ENCODE measurements at regions not wholly inside any gene's neighbourhood (a gene's known extent, or its start where the extent isn't known, plus 50 kb on each side); places are given as distances from the start of the nearest gene placed in this dataset.
"Not testable (repeated sequence)": the region's sequence is repeated elsewhere in the genome, so short reads cannot be mapped to it uniquely, and the experiment has no call there.

GRCh38 chr6:76509397-76509796, 436.9 kb upstream of the IMPG1 start:
- no peak for DNase-seq

GRCh38 chr6:76506808-76507207, 434.3 kb upstream of the IMPG1 start:
- DNase-seq = no peak

DNA sequence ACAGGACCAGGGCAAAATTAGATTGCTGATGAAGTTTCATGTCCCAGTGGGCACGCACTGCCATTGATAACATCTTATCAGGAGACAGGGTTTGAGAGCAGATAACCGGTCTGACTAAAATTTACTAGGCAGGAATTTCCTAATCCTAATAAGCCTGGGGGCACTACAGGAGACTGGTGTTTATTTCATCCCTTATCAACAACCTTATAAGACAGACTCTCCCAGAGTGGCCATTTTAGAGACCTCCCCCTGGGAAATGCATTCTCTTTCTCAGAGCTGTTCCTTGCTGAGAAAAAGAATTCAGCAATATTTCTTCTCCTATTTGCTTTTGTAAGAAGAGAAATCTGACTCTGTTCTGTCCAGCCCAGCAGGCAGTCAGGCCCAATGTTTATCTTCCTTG, 423.4 kb upstream of the IMPG1 start:
- no peak for DNase-seq

GRCh38 chr6:76491376-76491775, 418.9 kb upstream of the IMPG1 start:
- DNase-seq = not testable (repeated sequence)

DNA sequence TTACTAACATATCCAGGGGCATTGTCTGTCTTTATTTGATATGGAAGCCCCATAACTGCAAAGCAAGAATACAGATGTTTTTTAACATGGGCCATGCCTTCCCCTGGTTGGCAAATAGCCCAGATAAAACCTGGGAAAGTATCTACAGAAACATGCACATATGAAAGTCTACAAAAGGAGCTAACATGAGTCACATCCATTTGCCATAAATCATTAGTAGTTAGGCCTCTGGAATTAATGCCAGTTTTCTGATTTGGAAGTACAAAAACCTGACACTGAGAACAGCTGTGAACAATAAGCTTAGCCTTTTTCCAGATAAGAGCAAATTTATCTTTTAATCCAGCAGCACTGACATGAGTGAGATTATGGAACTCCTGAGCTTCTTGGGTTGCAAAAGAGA, 418.0 kb upstream of the IMPG1 start:
- no peak for DNase-seq

- no peak for DNase-seq
Observed at GRCh38 chr6:76481101-76481500, 408.6 kb upstream of the IMPG1 start.

DNA sequence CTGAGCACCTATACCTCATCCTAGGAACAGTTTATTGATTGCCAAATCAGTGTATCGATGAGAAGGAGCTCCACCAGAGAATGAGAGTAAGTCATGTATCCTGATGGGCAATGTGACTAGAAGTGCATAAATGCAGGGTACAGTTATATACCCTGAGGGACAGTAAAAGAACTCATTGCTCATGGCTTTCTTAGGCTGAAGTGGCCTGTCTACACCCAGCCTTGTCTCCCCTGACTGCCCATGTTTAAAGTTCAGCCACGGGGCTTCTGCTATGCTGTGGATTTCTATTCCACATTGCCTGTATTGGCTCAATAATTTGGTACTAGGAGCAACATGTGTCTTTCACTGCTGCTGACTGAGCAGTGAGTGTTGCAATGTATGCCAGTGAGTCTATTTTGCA, 400.4 kb upstream of the IMPG1 start:
- no peak for DNase-seq

DNA sequence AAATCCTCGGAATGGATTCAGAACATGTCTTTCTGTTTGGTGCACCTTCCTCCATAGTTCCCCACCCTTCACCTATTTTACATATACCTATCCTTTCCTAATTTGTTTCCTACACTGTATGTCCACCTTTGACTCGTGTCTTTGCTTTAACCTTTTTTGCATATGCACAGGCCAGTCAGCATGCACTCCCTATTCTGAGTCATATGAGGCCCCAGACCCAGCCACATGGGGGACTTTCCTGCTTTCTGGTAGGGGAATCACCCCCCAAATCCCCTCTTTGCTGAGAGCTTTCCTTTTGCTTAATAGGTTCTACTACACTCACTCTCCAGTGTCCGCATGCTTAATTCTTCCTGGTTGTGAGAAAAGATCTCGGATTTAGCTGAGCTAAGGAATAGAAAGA, 393.8 kb upstream of the IMPG1 start:
- no peak for DNase-seq

- no peak for DNase-seq
Observed at GRCh38 chr6:76465410-76465809, 392.9 kb upstream of the IMPG1 start.

DNA sequence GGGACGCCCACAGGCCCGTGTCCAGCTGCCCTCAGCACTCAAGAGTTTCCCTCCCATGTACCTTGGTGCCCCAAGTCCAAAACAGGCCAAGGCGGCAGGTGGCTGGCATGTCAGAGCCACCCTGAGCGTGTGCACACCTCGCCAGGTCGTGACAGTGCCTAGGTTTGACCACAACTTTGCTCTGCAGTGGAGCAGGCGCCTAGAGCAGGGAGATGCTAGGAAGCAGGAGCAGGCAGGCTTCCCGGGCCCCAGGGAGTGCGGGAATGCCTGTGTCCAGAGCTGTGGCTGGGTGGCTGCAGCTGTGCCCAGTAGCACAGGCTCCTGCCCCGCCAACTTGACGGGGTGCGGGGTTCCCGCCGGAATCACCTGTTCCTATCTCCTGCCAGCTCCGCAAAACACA, 380.8 kb upstream of the IMPG1 start:
- DNase-seq = no peak

GRCh38 chr6:76451926-76452709, 379.7 kb upstream of the IMPG1 start:
- no peak for DNase-seq

DNA sequence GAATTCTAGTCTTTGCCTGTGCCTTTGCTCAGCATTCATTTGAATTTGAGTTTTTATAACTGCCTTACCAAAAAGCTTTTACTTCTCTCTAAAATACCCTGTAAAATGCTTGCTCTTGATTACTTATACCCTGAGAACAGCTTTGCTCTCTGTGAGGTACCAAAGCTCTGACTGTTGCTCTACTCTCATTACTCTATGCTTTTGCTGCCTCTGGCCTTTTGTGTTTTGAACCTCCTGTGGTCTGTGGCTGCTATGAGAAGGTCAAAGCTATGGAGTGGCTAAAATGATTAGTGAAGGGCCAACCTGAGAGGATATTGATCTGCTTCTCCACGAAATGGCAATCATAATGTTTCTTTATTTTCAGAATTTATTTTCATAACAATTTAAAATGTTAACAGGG, 375.6 kb upstream of the IMPG1 start:
- no peak for DNase-seq

DNA sequence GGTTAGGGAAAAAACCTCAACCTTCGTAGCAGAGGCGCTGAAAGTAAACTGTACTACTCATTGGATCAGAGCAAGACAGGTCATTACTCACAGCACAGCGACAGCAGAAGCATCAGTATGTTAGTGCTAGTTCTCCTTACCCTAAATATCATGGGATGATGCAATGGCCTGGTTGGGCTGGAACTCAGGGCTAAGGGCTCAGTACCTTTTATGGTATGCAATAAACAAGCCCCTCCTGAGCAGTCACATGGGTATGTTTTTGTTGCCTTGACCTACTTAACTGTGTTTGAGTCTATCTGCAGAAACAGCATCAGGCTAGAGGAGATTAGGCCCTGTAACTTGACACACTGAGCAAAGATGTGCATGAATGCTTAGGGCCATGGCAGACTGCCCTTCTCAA, 369.4 kb upstream of the IMPG1 start:
- DNase-seq = no peak

DNA sequence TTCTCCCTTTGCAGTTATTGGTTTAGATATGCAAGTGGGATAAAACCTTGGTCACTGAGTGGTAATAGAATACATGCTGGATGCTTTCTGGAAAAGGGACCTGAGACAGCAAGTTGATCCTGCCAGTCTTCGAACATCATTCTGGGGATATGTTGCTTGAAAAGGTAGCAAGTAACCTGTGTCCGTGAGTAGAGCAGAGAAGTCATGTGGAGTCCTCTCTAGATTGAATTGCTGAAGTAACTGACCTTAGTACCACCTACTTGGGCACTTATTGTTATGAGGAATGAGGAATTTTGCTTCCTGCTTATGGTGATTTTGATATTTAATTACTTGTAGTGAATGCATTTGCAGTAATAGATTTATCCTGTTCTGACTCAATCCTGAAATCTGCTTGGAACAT, 367.3 kb upstream of the IMPG1 start:
- DNase-seq = no peak

- DNase-seq = no peak
Observed at GRCh38 chr6:76438768-76439167, 366.3 kb upstream of the IMPG1 start.

DNA sequence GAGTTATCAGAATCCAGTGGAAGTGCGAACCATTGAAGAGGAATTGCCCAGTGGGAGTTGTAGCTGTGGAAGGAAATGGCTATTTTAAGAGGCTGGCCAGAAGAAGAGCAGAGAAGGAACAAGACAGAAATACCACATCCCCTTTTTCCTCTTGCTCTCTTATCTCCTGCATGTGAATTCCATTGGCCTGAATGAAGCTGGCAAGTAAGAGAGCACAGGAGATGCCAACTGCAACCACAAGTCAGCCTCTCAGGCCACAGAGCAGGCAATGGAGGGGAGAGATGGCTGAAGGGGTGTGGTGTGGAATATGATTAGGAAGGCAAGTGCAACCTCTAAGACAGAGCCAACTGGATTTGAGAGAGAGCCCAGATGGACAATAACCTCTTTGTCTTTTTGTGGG, 362.7 kb upstream of the IMPG1 start:
- no peak for DNase-seq

DNA sequence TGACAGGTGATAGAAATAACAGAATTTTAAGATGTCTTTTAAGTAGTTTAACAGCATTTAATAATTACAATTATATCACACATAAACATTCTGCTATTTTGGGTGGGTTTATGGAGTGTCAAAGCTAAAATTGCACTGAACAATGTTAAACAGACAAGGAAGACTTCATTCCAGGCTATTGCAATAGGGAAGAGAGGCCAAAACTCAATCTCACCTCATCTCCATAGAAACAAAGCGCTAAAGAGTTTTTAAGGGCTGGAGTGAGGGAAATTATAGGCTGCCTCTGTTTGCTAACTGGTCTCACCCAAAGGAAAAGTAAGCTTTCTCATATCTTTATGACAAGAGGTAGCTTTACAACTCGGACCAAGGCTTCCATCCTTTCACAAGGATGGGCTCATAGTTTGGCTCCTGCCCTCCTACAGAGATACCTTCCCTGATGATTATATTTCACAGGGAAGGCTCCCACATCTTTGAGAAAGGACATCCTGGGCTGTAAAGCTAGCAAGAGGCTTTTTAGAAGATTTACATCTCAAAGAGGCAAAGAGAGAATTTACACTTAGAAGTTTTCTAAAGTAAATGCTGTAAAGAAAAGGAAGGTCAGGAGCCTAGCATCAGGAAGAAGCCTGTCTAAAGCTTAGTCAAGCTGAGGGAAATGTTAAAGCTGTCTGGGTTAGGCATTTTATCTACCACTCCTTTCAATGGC, 350.2 kb upstream of the IMPG1 start:
- no peak for DNase-seq

- DNase-seq = no peak
Observed at GRCh38 chr6:76420094-76420493, 347.6 kb upstream of the IMPG1 start.

- DNase-seq = no peak
Observed at GRCh38 chr6:76418560-76419223, 346.2 kb upstream of the IMPG1 start.

- DNase-seq = no peak
Observed at GRCh38 chr6:76416821-76417605, 344.6 kb upstream of the IMPG1 start.

GRCh38 chr6:76403064-76403463, 330.6 kb upstream of the IMPG1 start:
- DNase-seq = no peak

GRCh38 chr6:76397966-76398365, 325.5 kb upstream of the IMPG1 start:
- no peak for DNase-seq

GRCh38 chr6:76382201-76382600, 309.7 kb upstream of the IMPG1 start:
- DNase-seq = no peak

Data from inflammatory macrophage (primary cell).